Retina (tissue), 1 donor: ENCODE measurements at regions not wholly inside any gene's neighbourhood (a gene's known extent, or its start where the extent isn't known, plus 50 kb on each side); places are given as distances from the start of the nearest gene placed in this dataset.
"Not testable (repeated sequence)": the region's sequence is repeated elsewhere in the genome, so short reads cannot be mapped to it uniquely, and the experiment has no call there.

Source experiments
- DNase-seq: peaks from one replicate; pipeline ENCODE4 v3.0.0-alpha.2; 2016

- DNase-seq: no peak
Measured at GRCh38 chr2:225771701-225772100, 372.2 kb downstream of the NYAP2 start.

GRCh38 chr2:225768741-225769140 is 369.2 kb downstream of the NYAP2 start:
- DNase-seq: no peak

DNA sequence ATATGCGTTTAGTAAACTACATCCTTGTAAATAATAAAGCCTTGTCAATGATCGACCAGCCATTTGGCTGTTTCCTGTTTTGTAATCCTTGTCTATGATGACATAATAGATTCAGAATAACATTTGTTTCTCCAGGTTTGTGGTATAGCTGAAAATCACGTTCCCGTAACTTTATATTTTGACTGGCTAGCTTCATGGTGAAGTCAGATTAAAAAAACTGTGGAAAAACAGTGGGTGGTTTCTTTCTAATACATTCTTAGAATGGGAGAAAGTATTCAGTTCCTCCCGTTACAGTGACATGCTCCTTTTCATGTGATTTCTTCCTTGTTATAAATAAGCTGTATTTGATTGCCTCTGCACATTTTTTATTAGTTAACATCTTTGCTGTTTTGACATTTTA is 366.9 kb downstream of the NYAP2 start:
- no peak for DNase-seq

- DNase-seq: no peak
Measured at GRCh38 chr2:225765820-225766219, 366.3 kb downstream of the NYAP2 start.

GRCh38 chr2:225764346-225764745 is 364.8 kb downstream of the NYAP2 start:
- DNase-seq: no peak

GRCh38 chr2:225763711-225764110 is 364.2 kb downstream of the NYAP2 start:
- DNase-seq: no peak

- no peak for DNase-seq
Measured at GRCh38 chr2:225761396-225761795, 361.9 kb downstream of the NYAP2 start.

GRCh38 chr2:225757248-225757647 is 357.7 kb downstream of the NYAP2 start:
- DNase-seq: no peak

- DNase-seq: no peak
Measured at GRCh38 chr2:225756198-225756597, 356.7 kb downstream of the NYAP2 start.

- DNase-seq: no peak
Measured at GRCh38 chr2:225748609-225749008, 349.1 kb downstream of the NYAP2 start.

GRCh38 chr2:225743996-225744395 is 344.5 kb downstream of the NYAP2 start:
- not testable (repeated sequence) for DNase-seq

- no peak for DNase-seq
Measured at GRCh38 chr2:225742487-225742886, 343.0 kb downstream of the NYAP2 start.

DNA sequence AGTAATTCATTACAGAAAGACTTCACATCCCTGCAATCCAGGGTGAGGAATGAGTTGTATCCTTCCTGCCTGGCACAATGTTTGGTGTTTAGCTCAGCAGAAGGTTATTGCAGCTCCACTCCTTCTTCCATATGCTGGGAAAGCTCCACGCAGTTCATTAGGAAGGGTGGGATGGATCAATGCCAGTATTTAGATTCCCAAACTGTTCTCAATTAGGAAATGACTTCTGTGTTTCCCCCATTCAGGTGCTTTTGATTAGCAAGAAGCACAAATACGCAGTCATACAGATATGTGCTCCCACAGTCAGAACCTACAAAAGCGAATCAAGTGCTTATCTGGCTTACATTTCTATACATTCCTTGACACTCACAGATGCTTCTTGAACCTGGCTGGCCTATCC is 340.6 kb downstream of the NYAP2 start:
- DNase-seq: no peak

DNA sequence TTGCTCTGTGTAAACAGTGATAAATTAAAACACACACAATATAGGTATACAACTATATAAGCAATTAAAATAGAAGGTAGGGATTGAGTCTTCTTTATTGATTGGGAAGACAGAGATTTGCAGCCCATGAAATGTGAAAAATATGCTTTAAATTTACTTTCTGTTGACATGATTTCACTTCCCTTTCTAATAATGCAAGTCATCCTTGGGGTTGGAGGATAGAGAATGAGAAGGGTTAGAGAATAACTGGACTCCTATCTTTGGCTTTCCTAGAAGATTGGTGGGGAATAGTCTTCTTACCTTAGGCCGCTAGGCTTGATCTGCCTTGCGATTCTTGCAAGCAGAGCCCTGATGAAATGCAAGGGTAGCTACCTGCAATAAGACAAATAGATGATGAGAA is 339.8 kb downstream of the NYAP2 start:
- no peak for DNase-seq

GRCh38 chr2:225738735-225739134 is 339.2 kb downstream of the NYAP2 start:
- DNase-seq: no peak

DNA sequence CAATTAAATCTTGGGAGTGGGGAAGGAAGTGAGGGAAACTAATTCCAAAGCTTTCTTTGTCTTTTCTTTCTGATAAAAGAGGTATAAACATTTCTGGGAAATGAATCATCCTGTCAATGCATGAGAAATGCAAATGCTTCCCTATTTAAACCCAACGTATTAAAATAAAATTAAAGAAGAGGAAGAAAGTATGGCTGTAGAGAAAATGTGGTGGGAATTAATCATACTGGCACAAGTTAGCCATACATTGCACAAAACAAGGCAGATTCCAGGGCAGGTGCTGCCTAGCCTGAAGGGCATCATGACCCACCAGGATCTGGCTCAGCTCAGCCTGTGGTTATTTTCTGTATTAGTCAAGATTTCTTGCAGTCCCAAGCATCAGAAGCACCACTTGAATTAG is 338.0 kb downstream of the NYAP2 start:
- DNase-seq: no peak

DNA sequence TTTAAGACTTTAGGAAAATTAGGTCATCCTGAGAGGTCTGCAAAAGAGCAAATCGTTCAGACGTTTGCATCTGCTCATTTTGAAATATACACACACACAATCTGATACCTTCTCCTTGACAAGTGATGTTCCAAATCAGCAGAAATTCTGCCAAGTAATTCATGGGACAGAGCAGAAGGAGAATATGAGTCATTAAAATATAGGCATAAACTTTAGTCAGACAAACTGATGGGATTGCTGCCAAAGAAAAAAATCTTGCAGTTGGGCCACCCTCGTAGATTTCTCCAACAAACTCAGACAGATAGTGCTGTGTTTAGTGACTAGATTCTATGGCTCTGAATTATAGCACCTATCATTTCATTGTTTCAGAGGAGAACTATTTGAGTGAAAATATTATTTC is 336.3 kb downstream of the NYAP2 start:
- DNase-seq: no peak

- no peak for DNase-seq
Measured at GRCh38 chr2:225725726-225726125, 326.2 kb downstream of the NYAP2 start.
